ENCODE measurements at regions not wholly inside any gene's neighbourhood (a gene's known extent, or its start where the extent isn't known, plus 50 kb on each side); places are given as distances from the start of the nearest gene placed in this dataset.

- intact Hi-C loops (cut with DNase I), result no loop called here
- ATAC-seq (no peak), DNase-seq (no peak)
- Histone ChIP-seq H3K4me1 (peaks cover 0 to 1% (median under 1%) of the 10 kb centered on the region in 4 donors), H3K27ac (no peak overlapping the region), H3K36me3 (no peaks in the 10 kb centered on the region), H3K4me3 (no peak overlapping the region), H3K9me3 (no peaks in the 10 kb centered on the region), H3K27me3 (no peaks in the 10 kb centered on the region)
- TF ChIP-seq POLR2A (IDR thresholded peaks at IDR 0.05), result no peak
- TF ChIP-seq CTCF (IDR thresholded peaks at IDR 0.05), result no peak
- WGBS (ENCODE audit: insufficient coverage, low coverage, low lambda C conversion rate, missing lambda C conversion rate), result no CpG with 5 or more reads among the region's 13 CpGs
These were observed 74.4 kb downstream of the SERPINA3 start for GRCh38 chr14:94686511-94687160.

- no peak for ATAC-seq
- WGBS (ENCODE audit: insufficient coverage, low coverage, low lambda C conversion rate, missing lambda C conversion rate), result 77% methylated on average over 3 of the region's 9 CpGs
- no peak overlapping the region for H3K27ac ChIP-seq
- H3K36me3 ChIP-seq, result no peaks in the 10 kb centered on the region
- TF ChIP-seq CTCF (IDR thresholded peaks at IDR 0.05) (no peak), POLR2A (IDR thresholded peaks at IDR 0.05) (no peak)
- DNase-seq, result no peak
- H3K4me3 ChIP-seq, result no peak overlapping the region
- no peaks in the 10 kb centered on the region for H3K9me3 ChIP-seq
- intact Hi-C loops (cut with DNase I), result no loop called here
- no peaks in the 10 kb centered on the region for H3K27me3 ChIP-seq
- peaks cover 0 to 9% (median 4%) of the 10 kb centered on the region in 4 donors for H3K4me1 ChIP-seq
These were observed 73.7 kb downstream of the SERPINA3 start for GRCh38 chr14:94685681-94686485.

GRCh38 chr14:94685166-94685581, 73.0 kb downstream of the SERPINA3 start:
- intact Hi-C loops (cut with DNase I), result no loop called here
- Histone ChIP-seq H3K4me3 (no peak overlapping the region), H3K27me3 (no peaks in the 10 kb centered on the region), H3K4me1 (peaks cover 0 to 14% (median 6%) of the 10 kb centered on the region in 4 donors), H3K27ac (no peak overlapping the region), H3K9me3 (no peaks in the 10 kb centered on the region), H3K36me3 (no peaks in the 10 kb centered on the region)
- no peak for DNase-seq
- no peak for ATAC-seq
- WGBS (ENCODE audit: insufficient coverage, low coverage, low lambda C conversion rate, missing lambda C conversion rate), result 49% methylated on average over 3 of the region's 7 CpGs
- TF ChIP-seq CTCF (IDR thresholded peaks at IDR 0.05), result no peak
- no peak for TF ChIP-seq POLR2A (IDR thresholded peaks at IDR 0.05)

- no peaks in the 10 kb centered on the region for H3K27me3 ChIP-seq
- TF ChIP-seq POLR2A (IDR thresholded peaks at IDR 0.05), result no peak
- TF ChIP-seq CTCF (IDR thresholded peaks at IDR 0.05), result no peak
- 78% methylated on average over 4 of the region's 5 CpGs for WGBS (ENCODE audit: insufficient coverage, low coverage, low lambda C conversion rate, missing lambda C conversion rate)
- intact Hi-C loops (cut with DNase I), result no loop called here
- no peaks in the 10 kb centered on the region for H3K36me3 ChIP-seq
- H3K27ac ChIP-seq, result no peak overlapping the region
- H3K4me1 ChIP-seq, result peaks cover 0 to 21% (median 6%) of the 10 kb centered on the region in 4 donors
- ATAC-seq, result no peak
- H3K4me3 ChIP-seq, result no peak overlapping the region
- no peak for DNase-seq
- H3K9me3 ChIP-seq, result no peaks in the 10 kb centered on the region
These were observed 70.5 kb downstream of the SERPINA3 start for GRCh38 chr14:94682736-94683135.
